GM21381 (cell line): ENCODE measurements at regions not wholly inside any gene's neighbourhood (a gene's known extent, or its start where the extent isn't known, plus 50 kb on each side); places are given as distances from the start of the nearest gene placed in this dataset.
A peak's percentile ranks its signal among the peaks of the same experiment; 100 is the strongest.

Source experiments
- ATAC-seq: cut with Tn5 transposase; IDR thresholded peaks from one replicate; pipeline ENCODE4 v1.9.1; 2021; ENCODE audit warnings: mild to moderate bottlenecking, moderate library complexity; ENCODE audit not compliant: unreplicated experiment

DNA sequence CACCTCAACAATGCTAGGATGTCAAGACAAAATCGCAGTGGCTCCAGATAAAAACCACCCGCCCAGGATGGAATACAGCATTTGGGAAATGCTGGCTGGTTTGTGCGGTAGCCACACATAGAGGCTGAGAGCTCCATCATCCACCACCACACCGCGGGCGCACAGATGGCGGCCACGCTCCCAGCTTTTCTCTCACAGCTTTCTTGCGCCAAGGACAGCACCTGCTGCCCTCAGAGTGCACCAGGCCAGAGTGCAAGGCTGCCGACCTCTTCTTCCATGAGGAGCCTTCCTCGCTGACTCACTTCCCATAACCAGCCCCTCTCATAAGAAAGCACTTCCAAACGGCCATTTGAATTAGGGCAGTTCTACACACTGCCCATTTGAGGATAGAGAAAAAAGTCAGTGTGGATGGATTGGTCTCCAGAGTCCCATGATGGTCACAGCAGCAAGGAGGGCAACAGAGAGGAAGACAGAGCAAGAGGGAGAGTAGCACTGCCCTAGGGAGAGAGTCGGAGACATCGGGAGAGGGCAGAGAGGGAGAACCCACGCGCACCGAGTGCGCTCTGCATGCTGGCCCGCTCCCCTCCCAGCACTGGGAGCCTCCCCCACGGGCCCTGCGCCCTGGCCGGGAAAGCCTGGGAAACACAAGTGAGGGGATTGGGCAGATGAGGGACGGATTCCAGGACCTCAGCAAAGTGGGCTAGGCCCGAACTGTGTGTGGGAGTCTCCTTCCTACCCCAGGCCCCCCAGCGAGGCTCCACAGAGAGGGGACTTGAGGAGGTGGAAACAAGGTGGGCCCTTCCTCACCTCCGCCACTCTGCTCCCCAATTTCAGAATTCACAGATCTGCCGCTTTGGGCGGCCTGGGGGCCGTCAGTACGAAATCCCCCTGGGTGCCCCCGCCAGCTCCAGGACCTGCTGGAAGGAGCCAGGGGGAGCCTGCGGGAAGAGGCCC lies 156.9 kb downstream of the USP12 start:
- no peak for ATAC-seq

DNA sequence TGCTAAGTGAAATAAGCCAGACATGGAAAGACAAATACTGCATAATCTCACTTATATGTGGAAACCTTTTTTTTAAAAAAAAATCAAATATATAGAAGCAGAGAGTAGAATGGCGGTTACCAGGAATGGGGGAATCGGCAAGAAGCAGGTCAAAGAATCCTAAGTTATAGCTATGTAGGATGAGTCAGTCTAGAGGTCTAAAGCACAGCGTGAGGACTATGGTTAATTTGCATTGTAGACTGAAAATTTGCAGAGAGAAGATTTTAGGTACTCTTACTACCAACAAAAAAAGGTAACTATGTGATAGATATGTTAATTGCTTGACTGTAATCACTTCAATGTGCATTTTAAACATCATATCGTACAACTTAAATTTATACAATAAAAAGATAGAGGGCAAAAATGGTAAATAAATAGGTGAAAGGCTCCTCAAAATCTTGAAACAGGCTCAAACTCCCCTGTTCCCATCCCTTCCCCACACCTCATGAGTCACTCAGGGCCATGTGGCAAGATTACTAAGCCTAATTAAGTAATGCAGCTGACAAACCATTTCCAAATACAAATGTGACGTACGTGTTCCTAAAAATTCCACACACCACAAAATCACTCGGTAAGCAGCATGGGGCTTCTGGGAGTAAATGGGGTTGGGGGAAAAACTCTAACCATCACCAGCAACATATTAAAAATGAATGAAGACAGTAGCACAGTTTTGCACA lies 159.0 kb downstream of the USP12 start:
- no peak for ATAC-seq

- ATAC-seq, result no peak
These were observed 159.9 kb downstream of the USP12 start for GRCh38 chr13:27011661-27012060.

- no peak for ATAC-seq
These were observed 162.9 kb downstream of the USP12 start for GRCh38 chr13:27008733-27009132.

GRCh38 chr13:27007166-27007565 lies 164.4 kb downstream of the USP12 start:
- ATAC-seq, result no peak

- no peak for ATAC-seq
These were observed 165.0 kb downstream of the USP12 start for GRCh38 chr13:27006519-27007161.

GRCh38 chr13:27005976-27006518 lies 165.6 kb downstream of the USP12 start:
- no peak for ATAC-seq

DNA sequence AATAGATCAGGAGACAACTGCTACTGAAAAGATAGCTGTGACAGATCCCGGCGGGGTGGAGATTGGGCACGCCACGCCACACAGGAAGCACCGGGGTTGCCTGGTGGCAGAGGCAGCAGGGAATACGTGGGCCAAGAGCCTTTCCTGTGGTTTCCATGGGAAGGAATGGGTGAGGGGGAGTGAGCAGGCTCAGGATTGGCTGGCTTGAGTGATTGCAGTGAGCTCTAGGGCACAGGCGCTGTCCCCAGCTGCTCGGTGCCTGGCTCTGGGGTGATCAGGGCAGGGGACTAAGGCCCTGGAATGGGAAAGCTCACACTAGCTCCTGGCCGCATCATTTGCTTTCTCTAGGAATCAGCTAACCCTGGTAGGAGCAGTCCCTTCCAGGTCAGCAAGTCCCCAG lies 166.1 kb downstream of the USP12 start:
- no peak for ATAC-seq

GRCh38 chr13:27004866-27005265 lies 166.7 kb downstream of the USP12 start:
- ATAC-seq, result no peak

DNA sequence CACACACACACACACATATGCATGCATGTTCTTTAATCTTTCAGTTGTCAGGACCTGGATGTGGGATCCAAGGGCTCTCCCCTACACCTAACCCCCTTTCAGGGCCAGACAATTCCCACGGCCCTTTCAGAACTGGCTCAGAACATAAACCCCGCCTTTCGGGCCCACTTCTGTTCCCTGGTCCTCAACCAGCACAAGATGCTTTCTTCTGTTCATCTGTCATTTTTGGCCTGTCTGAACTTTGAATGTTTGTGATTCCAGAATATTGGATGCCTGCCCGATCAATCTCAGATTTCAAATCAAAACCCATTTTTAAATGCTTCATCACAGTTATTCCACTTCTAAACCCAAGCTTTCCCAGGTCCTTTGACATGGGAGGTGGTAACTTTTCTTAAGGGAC lies 167.3 kb downstream of the USP12 start:
- ATAC-seq, result no peak

GRCh38 chr13:27001705-27002104 lies 169.9 kb downstream of the USP12 start:
- ATAC-seq, result no peak

GRCh38 chr13:27000686-27001085 lies 170.9 kb downstream of the USP12 start:
- ATAC-seq, result no peak

DNA sequence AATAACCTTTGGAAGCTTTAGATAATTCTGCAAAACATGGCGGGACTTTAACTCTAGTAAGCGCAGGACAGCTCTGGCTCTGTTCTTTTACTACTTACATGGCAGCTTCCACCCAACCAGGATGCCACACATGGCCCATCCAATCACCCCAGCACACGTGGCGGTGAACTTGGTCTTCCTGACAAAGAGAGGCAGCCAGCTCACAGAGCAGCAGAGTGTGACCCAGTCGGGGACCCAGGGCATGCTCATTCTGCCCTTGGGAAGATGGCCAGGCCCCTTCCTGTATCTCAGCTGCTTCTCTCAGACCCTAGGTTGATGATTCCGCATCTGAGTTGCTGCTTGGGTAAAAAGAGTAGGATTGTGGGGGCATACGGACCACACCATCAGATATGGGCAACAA lies 172.1 kb downstream of the USP12 start:
- ATAC-seq, result no peak

DNA sequence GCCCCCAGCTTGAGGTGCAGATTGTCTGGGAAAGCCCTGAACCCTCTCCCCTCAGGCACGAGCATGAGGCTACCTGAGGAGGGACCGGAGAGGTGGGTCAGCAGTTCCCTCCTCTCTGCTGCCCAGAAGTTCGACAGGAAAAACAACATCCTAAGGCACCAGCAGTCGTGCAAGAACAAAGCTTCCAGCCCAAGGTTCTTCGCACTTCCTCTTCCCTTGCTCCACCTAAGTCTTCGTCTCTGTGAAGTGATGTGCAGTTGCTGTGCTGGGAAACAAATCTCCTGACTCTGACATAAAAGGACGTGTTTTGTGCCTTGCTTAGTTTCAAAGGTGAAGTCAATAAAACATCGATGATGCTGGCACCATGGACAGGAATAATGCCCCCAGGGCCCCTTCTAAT lies 173.3 kb downstream of the USP12 start:
- ATAC-seq, result no peak

DNA sequence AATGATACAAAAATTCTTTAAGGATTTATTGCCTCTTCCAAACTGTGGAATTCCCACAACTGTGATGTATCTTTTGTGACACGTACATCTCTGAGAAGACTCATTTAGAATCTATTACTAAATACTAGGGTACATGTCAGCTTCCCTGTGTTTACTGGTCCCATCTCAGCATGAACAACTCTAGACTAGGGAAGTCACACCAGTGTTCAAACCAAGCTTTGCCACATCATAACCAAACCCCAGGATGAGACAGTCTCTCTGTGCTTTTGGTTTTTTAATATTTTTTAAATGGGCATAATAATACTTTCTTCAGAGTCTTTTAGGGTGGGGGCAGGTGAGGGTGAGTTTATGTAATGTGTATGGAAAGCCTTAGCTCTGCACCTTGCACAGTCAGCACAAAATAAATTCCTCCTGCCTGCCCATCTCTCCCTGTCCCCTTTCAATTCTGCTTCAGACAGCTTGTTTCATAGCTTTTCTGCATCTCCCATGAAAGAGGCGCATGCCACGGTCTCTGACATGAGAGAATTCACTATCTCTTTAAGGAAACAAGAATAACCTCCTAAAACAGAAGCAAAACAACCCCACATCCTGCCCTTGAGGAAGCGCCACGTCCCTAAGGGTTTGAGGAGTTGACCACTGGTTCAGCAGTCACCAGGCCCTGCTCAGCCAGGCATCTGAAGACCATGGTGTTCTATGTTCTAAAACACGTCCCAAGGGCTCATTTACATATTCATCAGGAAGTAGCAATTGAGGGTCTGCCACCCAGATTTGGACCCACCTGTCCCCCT lies 174.5 kb downstream of the USP12 start:
- peak; percentile 88 for ATAC-seq

DNA sequence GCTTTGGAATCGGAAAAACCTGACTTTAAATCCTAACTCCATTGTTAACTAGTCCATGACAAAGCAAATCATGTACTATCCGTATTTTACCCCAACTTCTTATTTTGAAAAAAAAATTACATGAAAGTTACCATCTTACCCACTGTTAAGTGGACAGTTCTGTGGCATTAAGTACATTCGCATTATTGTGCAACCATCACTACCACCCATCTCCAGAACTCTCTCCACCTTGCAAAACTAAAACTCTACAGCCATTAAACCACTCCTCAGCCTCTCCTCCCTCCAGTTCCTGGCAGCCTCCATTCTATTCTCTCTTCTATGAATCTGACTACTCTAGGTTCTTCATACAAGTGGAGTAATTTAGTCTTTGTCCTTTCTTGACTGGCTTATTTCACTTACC lies 176.5 kb downstream of the USP12 start:
- no peak for ATAC-seq

DNA sequence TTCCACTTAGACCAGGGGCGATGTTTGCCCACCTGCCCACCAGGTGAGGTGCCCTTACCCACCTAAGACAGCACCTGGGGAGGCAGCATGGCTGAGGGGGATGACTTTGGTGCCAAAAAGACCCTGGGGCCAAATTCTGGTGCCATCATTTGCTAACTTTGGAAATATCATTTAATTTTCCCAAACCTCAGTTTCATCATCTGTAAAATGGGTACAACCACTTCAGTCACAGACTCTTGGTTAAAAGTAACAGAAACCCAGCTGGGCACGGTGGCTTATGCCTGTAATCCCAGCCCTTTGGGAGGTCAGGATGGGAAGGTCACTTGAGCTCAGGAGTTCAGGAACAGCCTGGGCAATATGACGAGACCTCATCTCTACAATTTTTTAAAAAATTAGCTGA lies 177.8 kb downstream of the USP12 start:
- ATAC-seq, result no peak

GRCh38 chr13:26992951-26993719 lies 178.5 kb downstream of the USP12 start:
- no peak for ATAC-seq

GRCh38 chr13:26991508-26992181 lies 180.0 kb downstream of the USP12 start:
- no peak for ATAC-seq
